Panc1 (cell line): ENCODE measurements at regions not wholly inside any gene's neighbourhood (a gene's known extent, or its start where the extent isn't known, plus 50 kb on each side); places are given as distances from the start of the nearest gene placed in this dataset.

Source experiments
- POLR2AphosphoS5 ChIP-seq: IDR thresholded peaks from 2 replicates; pipeline ENCODE4 v1.6.1; 2012; ENCODE audit warnings: mild to moderate bottlenecking, low read depth, low read length, moderate library complexity
- TCF7L2 ChIP-seq: IDR thresholded peaks from 2 replicates; pipeline ENCODE4 v1.6.1; 2011; ENCODE audit warnings: mild to moderate bottlenecking, low read depth, low read length, inconsistent platforms
- TF ChIP-seq, protein P1 (sequence below): fragments of 450-650 bp; IDR thresholded peaks from 2 replicates; pipeline ENCODE4 v1.5.1; 2017; ENCODE audit warnings: mild to moderate bottlenecking
- TF ChIP-seq, protein P2 (sequence below), 2 experiments: IDR thresholded peaks; 2 replicates each; pipeline ENCODE4 v1.6.1; 2011 to 2012; ENCODE audit warnings: low read depth in 2 of 2, control low read depth in 1 of 2, low read length in 1 of 2, mild to moderate bottlenecking in 1 of 2, moderate library complexity in 1 of 2; ENCODE audit not compliant: insufficient read depth in 1 of 2

GRCh38 chr6:155701342-155701741 lies 245.7 kb upstream of the NOX3 start:
- TF ChIP-seq, protein P1, sequence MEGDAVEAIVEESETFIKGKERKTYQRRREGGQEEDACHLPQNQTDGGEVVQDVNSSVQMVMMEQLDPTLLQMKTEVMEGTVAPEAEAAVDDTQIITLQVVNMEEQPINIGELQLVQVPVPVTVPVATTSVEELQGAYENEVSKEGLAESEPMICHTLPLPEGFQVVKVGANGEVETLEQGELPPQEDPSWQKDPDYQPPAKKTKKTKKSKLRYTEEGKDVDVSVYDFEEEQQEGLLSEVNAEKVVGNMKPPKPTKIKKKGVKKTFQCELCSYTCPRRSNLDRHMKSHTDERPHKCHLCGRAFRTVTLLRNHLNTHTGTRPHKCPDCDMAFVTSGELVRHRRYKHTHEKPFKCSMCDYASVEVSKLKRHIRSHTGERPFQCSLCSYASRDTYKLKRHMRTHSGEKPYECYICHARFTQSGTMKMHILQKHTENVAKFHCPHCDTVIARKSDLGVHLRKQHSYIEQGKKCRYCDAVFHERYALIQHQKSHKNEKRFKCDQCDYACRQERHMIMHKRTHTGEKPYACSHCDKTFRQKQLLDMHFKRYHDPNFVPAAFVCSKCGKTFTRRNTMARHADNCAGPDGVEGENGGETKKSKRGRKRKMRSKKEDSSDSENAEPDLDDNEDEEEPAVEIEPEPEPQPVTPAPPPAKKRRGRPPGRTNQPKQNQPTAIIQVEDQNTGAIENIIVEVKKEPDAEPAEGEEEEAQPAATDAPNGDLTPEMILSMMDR = no peak
- TF ChIP-seq, protein P2, sequence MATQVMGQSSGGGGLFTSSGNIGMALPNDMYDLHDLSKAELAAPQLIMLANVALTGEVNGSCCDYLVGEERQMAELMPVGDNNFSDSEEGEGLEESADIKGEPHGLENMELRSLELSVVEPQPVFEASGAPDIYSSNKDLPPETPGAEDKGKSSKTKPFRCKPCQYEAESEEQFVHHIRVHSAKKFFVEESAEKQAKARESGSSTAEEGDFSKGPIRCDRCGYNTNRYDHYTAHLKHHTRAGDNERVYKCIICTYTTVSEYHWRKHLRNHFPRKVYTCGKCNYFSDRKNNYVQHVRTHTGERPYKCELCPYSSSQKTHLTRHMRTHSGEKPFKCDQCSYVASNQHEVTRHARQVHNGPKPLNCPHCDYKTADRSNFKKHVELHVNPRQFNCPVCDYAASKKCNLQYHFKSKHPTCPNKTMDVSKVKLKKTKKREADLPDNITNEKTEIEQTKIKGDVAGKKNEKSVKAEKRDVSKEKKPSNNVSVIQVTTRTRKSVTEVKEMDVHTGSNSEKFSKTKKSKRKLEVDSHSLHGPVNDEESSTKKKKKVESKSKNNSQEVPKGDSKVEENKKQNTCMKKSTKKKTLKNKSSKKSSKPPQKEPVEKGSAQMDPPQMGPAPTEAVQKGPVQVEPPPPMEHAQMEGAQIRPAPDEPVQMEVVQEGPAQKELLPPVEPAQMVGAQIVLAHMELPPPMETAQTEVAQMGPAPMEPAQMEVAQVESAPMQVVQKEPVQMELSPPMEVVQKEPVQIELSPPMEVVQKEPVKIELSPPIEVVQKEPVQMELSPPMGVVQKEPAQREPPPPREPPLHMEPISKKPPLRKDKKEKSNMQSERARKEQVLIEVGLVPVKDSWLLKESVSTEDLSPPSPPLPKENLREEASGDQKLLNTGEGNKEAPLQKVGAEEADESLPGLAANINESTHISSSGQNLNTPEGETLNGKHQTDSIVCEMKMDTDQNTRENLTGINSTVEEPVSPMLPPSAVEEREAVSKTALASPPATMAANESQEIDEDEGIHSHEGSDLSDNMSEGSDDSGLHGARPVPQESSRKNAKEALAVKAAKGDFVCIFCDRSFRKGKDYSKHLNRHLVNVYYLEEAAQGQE (IDR thresholded peaks at IDR 0.05; ENCODE audit: insufficient read depth in 1 of 2, low read depth in 2 of 2, low read length in 1 of 2) = no peak
- TF ChIP-seq POLR2AphosphoS5 (no peak), TCF7L2 (no peak)
